ENCODE measurements at regions not wholly inside any gene's neighbourhood (a gene's known extent, or its start where the extent isn't known, plus 50 kb on each side); places are given as distances from the start of the nearest gene placed in this dataset.

DNA sequence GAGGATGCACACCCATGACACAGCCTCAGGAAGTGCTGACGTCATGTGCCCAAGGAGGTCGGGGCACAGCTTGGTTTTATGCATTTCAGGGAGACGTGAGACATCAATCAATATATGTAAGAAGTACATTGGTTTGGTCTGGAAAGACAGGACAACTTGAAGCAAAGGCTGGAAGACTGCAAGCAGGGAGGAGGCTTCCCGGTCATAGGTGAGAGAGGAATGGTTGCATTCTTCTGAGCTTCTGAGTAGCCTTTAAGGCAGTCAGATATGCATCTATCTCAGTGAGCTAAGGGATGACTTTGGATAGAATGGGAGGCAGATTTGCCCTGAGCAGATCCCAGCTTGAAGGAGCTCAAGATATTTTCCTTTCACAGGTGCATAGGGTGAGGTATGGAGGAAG, 349.5 kb downstream of the TYW1 start:
- Histone ChIP-seq H3K36me3 (ENCODE audit: control insufficient read depth in 2 of 4, insufficient read depth in 4 of 4, low read length in 3 of 4) (no peaks in the 10 kb centered on the region), H3K4me1 (replicated peaks in 1 of 4; ENCODE audit: control insufficient read depth in 3 of 4, insufficient read depth in 4 of 4, low read length in 3 of 4) (peaks cover 0 to 2% (median 0%) of the 10 kb centered on the region in 4 experiments; a peak in 1 of 7 replicates), H2BK12ac (ENCODE audit: low read depth, low read length) (no peak overlapping the region), H2BK15ac (ENCODE audit: low read length) (0 out of 2 replicates have a peak overlapping the region, but pooled peaks have one; percentile 66), H3K79me1 (ENCODE audit: low read depth, low read length) (no peaks in the 10 kb centered on the region), H3K27me3 (replicated peaks in 1 of 4; ENCODE audit: control insufficient read depth in 3 of 4, extremely low read depth in 1 of 4, insufficient read depth in 3 of 4, low read length in 3 of 4) (no peaks in the 10 kb centered on the region), H3K18ac (ENCODE audit: extremely low read depth, low read length) (no peak overlapping the region), H3K4ac (replicated peaks; ENCODE audit: insufficient read length, low read depth, low read length) (no peak overlapping the region), H3K27ac (ENCODE audit: low read depth, low read length) (no peak overlapping the region), H3K4me3 (ENCODE audit: extremely low read depth in 1 of 4, insufficient read depth in 2 of 4, low read depth in 3 of 4, low read length in 4 of 4) (no peak overlapping the region), H3K56ac (replicated peaks; ENCODE audit: insufficient read length, low read depth, low read length) (no peak overlapping the region), H2BK120ac (replicated peaks; ENCODE audit: low read depth, low read length) (no peak overlapping the region), H3K4me2 (ENCODE audit: insufficient read depth in 1 of 2, low read depth in 2 of 2, low read length in 2 of 2) (no peak overlapping the region), H2AFZ (ENCODE audit: low read length) (no peak overlapping the region), H4K8ac (ENCODE audit: extremely low read depth, insufficient read depth, low read length) (no peak overlapping the region), H3K9me3 (ENCODE audit: insufficient read depth in 2 of 2, low read depth in 1 of 2, low read length in 1 of 2) (0 out of 4 replicates have a peak, but pooled peaks cover 0 to 7% of the 10 kb centered on the region in 2 experiments), H2BK20ac (ENCODE audit: low read length) (no peak overlapping the region), H4K91ac (replicated peaks; ENCODE audit: insufficient read length, low read length) (no peak overlapping the region), H3K23ac (ENCODE audit: insufficient read length) (no peak overlapping the region), H4K20me1 (replicated peaks in 1 of 2; ENCODE audit: control insufficient read depth in 1 of 2, insufficient read depth in 2 of 2, low read length in 2 of 2) (no peaks in the 10 kb centered on the region), H3K9ac (replicated peaks in 1 of 4; ENCODE audit: extremely low read depth in 1 of 4, low read depth in 3 of 4, low read length in 3 of 4) (no peak overlapping the region), H3K23me2 (ENCODE audit: low read depth, low read length) (no peaks in the 10 kb centered on the region), H3K14ac (ENCODE audit: insufficient read length) (no peak overlapping the region), H2AK5ac (ENCODE audit: low read depth, low read length) (no peak overlapping the region), H4K5ac (ENCODE audit: insufficient read length, low read depth, low read length) (no peak overlapping the region), H2BK5ac (ENCODE audit: low read depth, low read length) (no peak overlapping the region), H3K79me2 (ENCODE audit: control insufficient read depth in 1 of 2, insufficient read depth in 2 of 2, low read length in 2 of 2) (no peaks in the 10 kb centered on the region)
- no peak for TF ChIP-seq EZH2 (IDR thresholded peaks at IDR 0.05; ENCODE audit: low read depth, low read length, severe bottlenecking)
- no peak for TF ChIP-seq HDAC6 (IDR thresholded peaks at IDR 0.05; ENCODE audit: low read depth, low read length)
- TF ChIP-seq SUZ12 (IDR thresholded peaks at IDR 0.05; ENCODE audit: low read length), result no peak
- no peak for TF ChIP-seq TAF7 (optimal IDR thresholded peaks at IDR 0.05; ENCODE audit: borderline replicate concordance, low read depth, low read length)
- no peak for TF ChIP-seq ATF2 (IDR thresholded peaks at IDR 0.05; ENCODE audit: low read length)
- TF ChIP-seq ASH2L (IDR thresholded peaks at IDR 0.05; ENCODE audit: low read length), result no peak
- no peak for TF ChIP-seq SAP30 (IDR thresholded peaks at IDR 0.05; ENCODE audit: insufficient read depth, insufficient replicate concordance, low read length)
- TF ChIP-seq KDM4A (IDR thresholded peaks at IDR 0.05; ENCODE audit: low read depth, low read length, severe bottlenecking), result no peak
- TF ChIP-seq NANOG (IDR thresholded peaks at IDR 0.05; ENCODE audit: insufficient read depth, low read depth, low read length, poor library complexity, severe bottlenecking), result no peak
- no peak for TF ChIP-seq NRF1 (IDR thresholded peaks at IDR 0.05; ENCODE audit: low read depth, low read length)
- TF ChIP-seq SRF (IDR thresholded peaks at IDR 0.05; ENCODE audit: low read depth, low read length), result no peak
- FAIRE-seq (no peak), DNase-seq (ENCODE audit: low read depth in 1 of 2, low spot score in 2 of 2) (no peak)
- POLR2A ChIA-PET (ENCODE audit: partially characterized antibody), result no interaction called here
- WGBS, 2 experiments (ENCODE audit: extremely low coverage in 1 of 2, insufficient coverage in 1 of 2, insufficient read length in 1 of 2, insufficient replicate concordance in 2 of 2, low coverage in 1 of 2, low lambda C conversion rate in 2 of 2, missing lambda C conversion rate in 1 of 2), result 84% methylated on average over 4 of the region's 4 CpGs; no CpG with 5 or more reads in 1 of the 2 experiments
- CTCF ChIA-PET (ENCODE audit: partially characterized antibody), result interaction anchor here (0.9 to 1.7 kb wide), 3 partner anchors 8 to 26 kb away, joined by 3 to 9 read pairs (median 3); no protein-coding TSS in a partner anchor

All from H1 (cell line).